Vagina (tissue), 2 donors: ENCODE measurements at regions not wholly inside any gene's neighbourhood (a gene's known extent, or its start where the extent isn't known, plus 50 kb on each side); places are given as distances from the start of the nearest gene placed in this dataset.

Experiments used
- DNase-seq, 2 donors: peaks; one replicate each; pipeline ENCODE4 v3.0.0-alpha.2; 2017; ENCODE audit errors: extremely low spot score in 2 of 2
- H3K27ac ChIP-seq: fragments of 200-600 bp; sonication (generic); one replicate; pipeline ENCODE4 v1.5.1; 2019
- H3K27me3 ChIP-seq: fragments of 200-600 bp; sonication (generic); one replicate; pipeline ENCODE4 v1.5.1; 2019
- H3K36me3 ChIP-seq, 2 donors: fragments of 200-600 bp; sonication (generic); one replicate each; pipeline ENCODE4 v1.5.1; 2017 to 2019
- H3K4me1 ChIP-seq: fragments of 200-600 bp; sonication (generic); one replicate; pipeline ENCODE4 v1.5.1; 2019
- H3K4me3 ChIP-seq, 2 donors: fragments of 200-600 bp; sonication (generic); 1 replicate in 1 of 2; 2 replicates in 1 of 2; pipeline ENCODE4 v1.5.1; 2016 to 2019
- H3K9me3 ChIP-seq: fragments of 200-600 bp; sonication (generic); one replicate; pipeline ENCODE4 v1.5.1; 2019
- CTCF ChIP-seq, 3 experiments: fragments of 450-650 bp in 2 of 3; fragments of 200-600 bp in 1 of 3; sonication (generic) in 1 of 3; IDR thresholded peaks; one replicate each; pipeline ENCODE4 v1.5.1; 2017 to 2019; ENCODE audit warnings: antibody characterized with exemption in 3 of 3, mild to moderate bottlenecking in 2 of 3, moderate library complexity in 2 of 3
- POLR2A ChIP-seq, 2 donors: fragments of 450-650 bp; IDR thresholded peaks; one replicate each; pipeline ENCODE4 v1.6.1; 2017; ENCODE audit warnings: antibody characterized with exemption in 2 of 2, mild to moderate bottlenecking in 2 of 2, moderate library complexity in 2 of 2
- POLR2AphosphoS5 ChIP-seq, 2 donors: sonication (generic); formaldehyde crosslinking; IDR thresholded peaks; one replicate each; pipeline ENCODE4 v1.9.0; 2017; ENCODE audit warnings: antibody characterized with exemption in 2 of 2, mild to moderate bottlenecking in 2 of 2, low read depth in 1 of 2; ENCODE audit not compliant: insufficient read depth in 1 of 2
- intact Hi-C: fragments of 100-400 bp; cut with DNase I; formaldehyde crosslinking; loops from one replicate; pipeline ENCODE4 v1.15.1; 2023

GRCh38 chr17:33868899-33869298, 386.2 kb upstream of the CCL2 start:
- peak; percentile 18 to 61 for DNase-seq
- H3K27ac ChIP-seq = no peak overlapping the region
- H3K4me1 ChIP-seq = no peaks in the 10 kb centered on the region
- H3K4me3 ChIP-seq = no peak overlapping the region
- no peaks in the 10 kb centered on the region for H3K36me3 ChIP-seq
- TF ChIP-seq POLR2A (IDR thresholded peaks at IDR 0.05) = no peak
- no peak for TF ChIP-seq POLR2AphosphoS5 (IDR thresholded peaks at IDR 0.05; ENCODE audit: insufficient read depth in 1 of 2, low read depth in 1 of 2)
- no peak for TF ChIP-seq CTCF (IDR thresholded peaks at IDR 0.05)
- no peaks in the 10 kb centered on the region for H3K9me3 ChIP-seq
- no peaks in the 10 kb centered on the region for H3K27me3 ChIP-seq
- intact Hi-C loops = no loop called here

- Histone ChIP-seq H3K36me3 (no peaks in the 10 kb centered on the region), H3K27ac (no peak overlapping the region), H3K4me3 (no peak overlapping the region), H3K9me3 (no peaks in the 10 kb centered on the region), H3K4me1 (no peaks in the 10 kb centered on the region), H3K27me3 (no peaks in the 10 kb centered on the region)
- TF ChIP-seq CTCF (IDR thresholded peaks at IDR 0.05) (no peak), POLR2AphosphoS5 (IDR thresholded peaks at IDR 0.05; ENCODE audit: insufficient read depth in 1 of 2, low read depth in 1 of 2) (no peak), POLR2A (IDR thresholded peaks at IDR 0.05) (no peak)
- intact Hi-C loops = no loop called here
- no peak for DNase-seq
Measured at GRCh38 chr17:33870936-33871335, 384.1 kb upstream of the CCL2 start.

GRCh38 chr17:33871720-33872540, 383.2 kb upstream of the CCL2 start:
- TF ChIP-seq POLR2AphosphoS5 (IDR thresholded peaks at IDR 0.05; ENCODE audit: insufficient read depth in 1 of 2, low read depth in 1 of 2) (no peak), CTCF (IDR thresholded peaks at IDR 0.05) (no peak), POLR2A (IDR thresholded peaks at IDR 0.05) (no peak)
- H3K27me3 ChIP-seq = no peaks in the 10 kb centered on the region
- intact Hi-C loops = no loop called here

GRCh38 chr17:33873201-33873617, 381.9 kb upstream of the CCL2 start:
- Histone ChIP-seq H3K36me3 (no peaks in the 10 kb centered on the region), H3K4me1 (no peaks in the 10 kb centered on the region), H3K27me3 (no peaks in the 10 kb centered on the region), H3K4me3 (no peak overlapping the region), H3K27ac (no peak overlapping the region), H3K9me3 (no peaks in the 10 kb centered on the region)
- no peak for DNase-seq
- TF ChIP-seq CTCF (IDR thresholded peaks at IDR 0.05) (no peak), POLR2A (IDR thresholded peaks at IDR 0.05) (no peak), POLR2AphosphoS5 (IDR thresholded peaks at IDR 0.05; ENCODE audit: insufficient read depth in 1 of 2, low read depth in 1 of 2) (no peak)
- intact Hi-C loops = no loop called here

More at GRCh38 chr17:33871720-33872540, 383.2 kb upstream of the CCL2 start:
- DNase-seq = no peak
- Histone ChIP-seq H3K27ac (no peak overlapping the region), H3K4me3 (no peak overlapping the region), H3K4me1 (no peaks in the 10 kb centered on the region), H3K9me3 (no peaks in the 10 kb centered on the region), H3K36me3 (no peaks in the 10 kb centered on the region)

- DNase-seq = no peak
- TF ChIP-seq POLR2AphosphoS5 (IDR thresholded peaks at IDR 0.05; ENCODE audit: insufficient read depth in 1 of 2, low read depth in 1 of 2) = no peak
- no peak for TF ChIP-seq CTCF (IDR thresholded peaks at IDR 0.05)
- no peak for TF ChIP-seq POLR2A (IDR thresholded peaks at IDR 0.05)
- Histone ChIP-seq H3K9me3 (no peaks in the 10 kb centered on the region), H3K4me3 (no peak overlapping the region), H3K27me3 (no peaks in the 10 kb centered on the region), H3K4me1 (no peaks in the 10 kb centered on the region), H3K27ac (no peak overlapping the region), H3K36me3 (no peaks in the 10 kb centered on the region)
- intact Hi-C loops = no loop called here
Measured at GRCh38 chr17:33874617-33875060, 380.4 kb upstream of the CCL2 start.
